Nephron (organoid): ENCODE measurements at regions not wholly inside any gene's neighbourhood (a gene's known extent, or its start where the extent isn't known, plus 50 kb on each side); places are given as distances from the start of the nearest gene placed in this dataset.

Experiments
- H3K27ac Mint-ChIP-seq, 3 experiments: 2 replicates each; pipeline ENCODE4 v1.8.0; 2020; ENCODE audit warnings: mixed read lengths in 3 of 3, mild to moderate bottlenecking in 2 of 3, moderate library complexity in 1 of 3
- H3K27me3 Mint-ChIP-seq: 2 replicates; pipeline ENCODE4 v1.8.0; 2021; ENCODE audit warnings: low read depth, mild to moderate bottlenecking, moderate library complexity, mixed read lengths
- H3K36me3 Mint-ChIP-seq: 2 replicates; pipeline ENCODE4 v1.8.0; 2020; ENCODE audit warnings: low read depth, mixed read lengths
- H3K4me1 Mint-ChIP-seq: 2 replicates; pipeline ENCODE4 v1.8.0; 2020; ENCODE audit warnings: mixed read lengths
- H3K4me3 Mint-ChIP-seq, 3 experiments: 2 replicates each; pipeline ENCODE4 v1.8.0; 2020; ENCODE audit warnings: mild to moderate bottlenecking in 3 of 3, mixed read lengths in 3 of 3, moderate library complexity in 2 of 3
- H3K9me3 Mint-ChIP-seq: 2 replicates; pipeline ENCODE4 v1.8.0; 2020; ENCODE audit warnings: mixed read lengths
- TF ChIP-seq, protein P1 (sequence below), 3 experiments: fragments of 200-600 bp; sonication (generic); IDR thresholded peaks; one replicate each; pipeline ENCODE4 v1.5.0; 2021; ENCODE audit warnings: antibody characterized with exemption in 3 of 3; ENCODE audit not compliant: unreplicated experiment in 3 of 3

DNA sequence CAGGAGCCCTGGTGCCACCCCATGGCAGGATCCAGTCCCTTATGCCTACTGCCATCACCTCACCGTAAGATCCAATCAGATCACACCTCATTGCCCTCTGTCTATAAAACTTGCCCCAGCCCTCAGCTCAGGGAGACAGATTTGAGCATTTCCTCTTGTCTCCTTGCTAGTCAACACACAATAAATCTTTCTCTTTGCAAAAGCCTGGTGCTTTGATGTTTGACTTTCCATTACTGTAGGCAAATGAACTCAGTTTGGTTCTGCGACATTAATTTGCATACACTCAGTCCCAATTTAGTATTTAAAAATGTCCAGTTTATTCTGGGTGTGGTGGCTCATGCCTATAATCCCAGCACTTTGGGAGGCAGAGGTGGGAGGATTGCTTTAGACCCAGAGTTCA, 188.4 kb downstream of the AEBP2 start:
- Mint-ChIP-seq H3K27ac (peak overlapping the region; percentile 63 to 97 (median 90)), H3K9me3 (no peaks in the 10 kb centered on the region)

DNA sequence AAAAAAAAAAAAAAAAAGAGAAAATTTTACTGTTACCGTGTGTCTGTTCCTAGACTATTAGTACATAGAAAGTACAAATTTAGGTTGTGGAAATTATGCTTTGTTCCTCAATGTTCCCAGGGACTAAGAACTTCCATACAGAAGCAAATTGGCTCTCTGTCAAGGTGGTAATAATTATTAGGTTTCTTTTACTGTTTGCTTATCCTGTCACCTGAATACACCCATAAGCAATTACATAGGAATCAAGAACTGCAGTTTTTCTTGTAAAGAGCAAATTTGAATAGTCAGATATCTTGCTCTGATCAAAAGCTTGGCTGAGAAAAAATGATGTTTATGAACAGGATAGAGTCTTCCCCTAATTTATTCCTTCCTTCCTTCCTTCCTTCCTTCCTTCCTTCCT, 191.2 kb downstream of the AEBP2 start:
- Mint-ChIP-seq H3K9me3 (peaks cover 2% of the 10 kb centered on the region), H3K4me1 (peaks cover 41% of the 10 kb centered on the region), H3K27me3 (no peaks in the 10 kb centered on the region), H3K36me3 (no peaks in the 10 kb centered on the region), H3K27ac (no peak overlapping the region), H3K4me3 (no peak overlapping the region)
- TF ChIP-seq, protein P1, sequence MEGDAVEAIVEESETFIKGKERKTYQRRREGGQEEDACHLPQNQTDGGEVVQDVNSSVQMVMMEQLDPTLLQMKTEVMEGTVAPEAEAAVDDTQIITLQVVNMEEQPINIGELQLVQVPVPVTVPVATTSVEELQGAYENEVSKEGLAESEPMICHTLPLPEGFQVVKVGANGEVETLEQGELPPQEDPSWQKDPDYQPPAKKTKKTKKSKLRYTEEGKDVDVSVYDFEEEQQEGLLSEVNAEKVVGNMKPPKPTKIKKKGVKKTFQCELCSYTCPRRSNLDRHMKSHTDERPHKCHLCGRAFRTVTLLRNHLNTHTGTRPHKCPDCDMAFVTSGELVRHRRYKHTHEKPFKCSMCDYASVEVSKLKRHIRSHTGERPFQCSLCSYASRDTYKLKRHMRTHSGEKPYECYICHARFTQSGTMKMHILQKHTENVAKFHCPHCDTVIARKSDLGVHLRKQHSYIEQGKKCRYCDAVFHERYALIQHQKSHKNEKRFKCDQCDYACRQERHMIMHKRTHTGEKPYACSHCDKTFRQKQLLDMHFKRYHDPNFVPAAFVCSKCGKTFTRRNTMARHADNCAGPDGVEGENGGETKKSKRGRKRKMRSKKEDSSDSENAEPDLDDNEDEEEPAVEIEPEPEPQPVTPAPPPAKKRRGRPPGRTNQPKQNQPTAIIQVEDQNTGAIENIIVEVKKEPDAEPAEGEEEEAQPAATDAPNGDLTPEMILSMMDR (IDR thresholded peaks at IDR 0.05; ENCODE audit: unreplicated experiment in 3 of 3), result no peak

More for the DNA sequence above, 188.4 kb downstream of the AEBP2 start:
- Mint-ChIP-seq H3K27me3 (no peaks in the 10 kb centered on the region), H3K4me3 (no peak overlapping the region), H3K4me1 (peaks cover 52% of the 10 kb centered on the region), H3K36me3 (no peaks in the 10 kb centered on the region)
- TF ChIP-seq, protein P1 (IDR thresholded peaks at IDR 0.05; ENCODE audit: unreplicated experiment in 3 of 3), result no peak

DNA sequence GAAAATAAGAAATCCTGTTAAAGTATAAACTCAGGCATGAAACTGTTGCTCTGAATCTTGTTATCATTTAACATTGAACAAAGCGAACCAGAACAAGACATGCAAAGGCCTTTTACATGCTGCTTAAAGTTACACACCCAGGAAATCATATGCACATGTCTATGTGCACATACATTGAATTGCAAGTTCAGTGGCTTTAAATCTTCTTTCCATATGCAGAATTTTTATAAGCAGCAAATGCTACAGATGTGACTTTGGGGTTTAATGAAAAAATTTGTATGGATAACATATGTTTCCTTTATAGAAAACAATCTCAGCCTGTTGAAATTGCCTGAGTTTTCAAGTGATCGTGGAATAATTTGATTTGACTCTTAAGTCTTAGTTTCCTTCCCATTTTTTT, 193.9 kb downstream of the AEBP2 start:
- Mint-ChIP-seq H3K27me3 (no peaks in the 10 kb centered on the region), H3K27ac (peak overlapping the region; percentile 46 to 68 (median 50))

DNA sequence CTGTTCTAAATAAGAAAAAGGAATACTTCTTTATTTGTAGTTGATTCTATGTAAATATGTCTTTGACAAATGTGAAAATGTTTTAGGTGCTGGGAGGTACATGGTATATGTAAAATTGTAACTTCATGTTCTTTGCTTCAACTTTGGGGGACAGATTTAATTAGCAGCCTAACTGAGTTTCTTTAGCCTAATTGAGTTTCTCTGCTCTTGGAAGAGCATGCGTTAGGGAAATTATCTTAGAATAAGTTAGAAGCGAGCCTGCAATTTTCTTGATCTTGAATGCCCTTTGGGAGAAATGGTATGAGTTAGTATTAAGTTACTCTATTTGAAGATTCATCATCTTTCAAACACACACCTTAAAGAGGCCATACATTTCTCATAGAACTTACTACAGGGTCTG, 194.3 kb downstream of the AEBP2 start:
- no peaks in the 10 kb centered on the region for H3K36me3 Mint-ChIP-seq
- H3K4me1 Mint-ChIP-seq, result peaks cover 19% of the 10 kb centered on the region
- H3K27ac Mint-ChIP-seq, result peak overlapping the region; percentile 46 to 68 (median 50)
- no peak overlapping the region for H3K4me3 Mint-ChIP-seq
- TF ChIP-seq, protein P1 (IDR thresholded peaks at IDR 0.05; ENCODE audit: unreplicated experiment in 3 of 3), result no peak
- no peaks in the 10 kb centered on the region for H3K27me3 Mint-ChIP-seq
- H3K9me3 Mint-ChIP-seq, result peaks cover 6% of the 10 kb centered on the region

More for the DNA sequence above, 193.9 kb downstream of the AEBP2 start:
- Mint-ChIP-seq H3K9me3 (peaks cover 6% of the 10 kb centered on the region), H3K4me3 (no peak overlapping the region), H3K36me3 (no peaks in the 10 kb centered on the region), H3K4me1 (peaks cover 19% of the 10 kb centered on the region)
- TF ChIP-seq, protein P1 (IDR thresholded peaks at IDR 0.05; ENCODE audit: unreplicated experiment in 3 of 3), result no peak

DNA sequence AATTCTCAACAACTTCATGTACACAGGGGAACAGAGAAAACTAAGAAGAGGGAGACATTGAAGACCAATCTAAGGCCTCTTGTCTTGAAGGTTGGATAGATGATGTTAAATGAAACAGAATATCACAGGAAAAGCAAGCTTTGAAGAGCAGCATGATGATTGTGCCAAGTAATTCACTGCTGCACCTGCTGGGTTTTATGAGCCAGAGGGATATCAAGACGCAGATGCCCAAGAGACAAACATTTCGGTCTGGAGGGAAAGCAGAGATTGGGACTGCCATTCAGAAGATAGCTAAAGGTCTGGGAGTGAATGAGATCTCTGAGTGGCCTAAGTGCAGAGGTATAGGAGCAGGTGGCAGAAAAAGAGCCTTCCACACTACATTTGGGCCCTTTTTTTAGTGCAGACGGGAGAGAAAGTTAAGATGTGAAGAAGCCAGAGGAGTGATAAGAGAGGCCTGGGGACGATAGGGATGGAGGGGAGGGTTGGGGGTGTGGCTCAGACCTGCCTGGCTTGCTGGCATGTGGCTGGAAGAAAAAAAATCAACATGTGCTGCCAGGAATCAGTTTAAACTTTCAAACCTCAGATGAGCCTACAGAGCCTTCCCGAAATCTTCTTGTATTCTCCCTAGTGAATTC, 200.6 kb downstream of the AEBP2 start:
- H3K27ac Mint-ChIP-seq, result peak overlapping the region in 2 of 3 experiments; percentile 17 to 25
- H3K36me3 Mint-ChIP-seq, result no peaks in the 10 kb centered on the region
- H3K27me3 Mint-ChIP-seq, result no peaks in the 10 kb centered on the region
- TF ChIP-seq, protein P1 (IDR thresholded peaks at IDR 0.05; ENCODE audit: unreplicated experiment in 3 of 3), result no peak
- peaks cover 12% of the 10 kb centered on the region for H3K9me3 Mint-ChIP-seq
- H3K4me3 Mint-ChIP-seq, result no peak overlapping the region
- H3K4me1 Mint-ChIP-seq, result peaks cover 33% of the 10 kb centered on the region
